ENCODE measurements at regions not wholly inside any gene's neighbourhood (a gene's known extent, or its start where the extent isn't known, plus 50 kb on each side); places are given as distances from the start of the nearest gene placed in this dataset.

DNA sequence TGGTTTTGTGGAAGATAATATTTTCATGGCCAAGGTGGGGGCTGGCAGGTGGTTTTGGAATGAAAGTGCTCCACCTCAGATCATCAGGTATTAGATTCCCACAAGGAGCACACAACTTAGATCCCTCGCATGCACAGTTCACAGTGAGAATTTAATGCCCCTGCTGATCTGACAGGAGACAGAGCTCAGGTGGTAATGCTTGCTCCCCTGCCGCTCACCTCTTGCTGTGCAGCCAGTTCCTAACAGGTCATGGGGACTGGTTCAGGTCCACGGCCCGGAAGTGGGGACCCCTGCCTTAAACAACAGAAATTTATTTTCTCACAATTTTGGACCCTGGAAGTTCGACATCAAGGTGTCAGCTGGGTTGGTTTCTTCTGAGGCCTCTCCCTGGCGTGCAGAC is 668.7 kb upstream of the ZNF608 start:
- TF ChIP-seq YY1 (IDR thresholded peaks at IDR 0.05; ENCODE audit: insufficient read depth, insufficient read length) (no peak), ZNF274 (IDR thresholded peaks at IDR 0.05; ENCODE audit: low read depth, low read length) (no peak), SUZ12 (IDR thresholded peaks at IDR 0.05; ENCODE audit: extremely low read depth, insufficient read depth, insufficient read length) (no peak)
